Mesothelial cell of epicardium (in vitro differentiated cells): ENCODE measurements at regions not wholly inside any gene's neighbourhood (a gene's known extent, or its start where the extent isn't known, plus 50 kb on each side); places are given as distances from the start of the nearest gene placed in this dataset.

ENCODE experiments used
- DNase-seq, 2 experiments: peaks; one replicate each; pipeline ENCODE4 v3.0.0; 2021; ENCODE audit warnings: low spot score in 2 of 2; ENCODE audit not compliant: unreplicated experiment in 2 of 2
- H3K27ac Mint-ChIP-seq: 2 replicates; pipeline ENCODE4 v1.8.0; 2021; ENCODE audit warnings: mixed read lengths
- H3K27me3 Mint-ChIP-seq: 2 replicates; pipeline ENCODE4 v1.8.0; 2021; ENCODE audit warnings: low read depth, mixed read lengths
- H3K36me3 Mint-ChIP-seq: 2 replicates; pipeline ENCODE4 v1.8.0; 2021; ENCODE audit warnings: mixed read lengths
- H3K4me1 Mint-ChIP-seq: 2 replicates; pipeline ENCODE4 v1.8.0; 2021; ENCODE audit warnings: mixed read lengths
- H3K4me3 Mint-ChIP-seq: 2 replicates; pipeline ENCODE4 v1.8.0; 2021; ENCODE audit warnings: mild to moderate bottlenecking, moderate library complexity, mixed read lengths
- H3K9me3 Mint-ChIP-seq: 2 replicates; pipeline ENCODE4 v1.8.0; 2021; ENCODE audit warnings: mixed read lengths
- TF ChIP-seq, protein P1 (sequence below): fragments of 200-600 bp; sonication (generic); IDR thresholded peaks from one replicate; pipeline ENCODE4 v1.5.0; 2021; ENCODE audit warnings: antibody characterized with exemption; ENCODE audit not compliant: unreplicated experiment

DNA sequence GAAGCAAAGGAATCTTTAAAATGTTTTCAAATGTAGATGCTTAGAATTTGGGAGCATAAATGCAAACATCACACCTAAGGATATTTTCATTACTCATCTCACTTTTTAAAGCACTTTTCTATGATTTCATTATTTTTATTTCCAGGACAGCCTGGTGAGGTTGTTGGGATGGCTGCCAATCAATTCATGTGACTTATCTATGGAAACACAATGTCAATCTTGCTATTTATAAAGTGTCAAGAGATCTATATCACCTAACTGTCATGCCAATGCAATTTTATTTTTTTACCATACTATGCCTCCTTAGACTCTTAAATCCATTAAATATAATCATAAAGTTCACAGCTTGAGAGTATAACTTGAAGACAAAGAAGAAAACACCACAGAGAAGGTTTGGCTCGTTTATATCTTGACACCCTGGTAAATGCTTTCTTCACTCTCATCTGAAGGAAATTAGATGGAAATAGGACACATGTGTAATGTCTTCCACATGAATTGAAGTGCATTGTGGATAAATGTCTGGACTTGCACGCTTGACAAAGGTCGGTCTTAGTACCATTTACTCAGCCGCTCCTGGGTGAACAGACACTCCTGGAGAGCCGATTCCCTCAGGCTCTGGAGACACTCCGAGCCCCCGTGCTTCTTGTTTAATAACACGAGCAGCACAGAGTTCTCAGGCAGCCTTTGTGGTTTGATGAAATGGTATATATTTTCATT, 425.7 kb upstream of the FAT1 start:
- H3K27me3 Mint-ChIP-seq = peaks cover 7% of the 10 kb centered on the region
- TF ChIP-seq, protein P1, sequence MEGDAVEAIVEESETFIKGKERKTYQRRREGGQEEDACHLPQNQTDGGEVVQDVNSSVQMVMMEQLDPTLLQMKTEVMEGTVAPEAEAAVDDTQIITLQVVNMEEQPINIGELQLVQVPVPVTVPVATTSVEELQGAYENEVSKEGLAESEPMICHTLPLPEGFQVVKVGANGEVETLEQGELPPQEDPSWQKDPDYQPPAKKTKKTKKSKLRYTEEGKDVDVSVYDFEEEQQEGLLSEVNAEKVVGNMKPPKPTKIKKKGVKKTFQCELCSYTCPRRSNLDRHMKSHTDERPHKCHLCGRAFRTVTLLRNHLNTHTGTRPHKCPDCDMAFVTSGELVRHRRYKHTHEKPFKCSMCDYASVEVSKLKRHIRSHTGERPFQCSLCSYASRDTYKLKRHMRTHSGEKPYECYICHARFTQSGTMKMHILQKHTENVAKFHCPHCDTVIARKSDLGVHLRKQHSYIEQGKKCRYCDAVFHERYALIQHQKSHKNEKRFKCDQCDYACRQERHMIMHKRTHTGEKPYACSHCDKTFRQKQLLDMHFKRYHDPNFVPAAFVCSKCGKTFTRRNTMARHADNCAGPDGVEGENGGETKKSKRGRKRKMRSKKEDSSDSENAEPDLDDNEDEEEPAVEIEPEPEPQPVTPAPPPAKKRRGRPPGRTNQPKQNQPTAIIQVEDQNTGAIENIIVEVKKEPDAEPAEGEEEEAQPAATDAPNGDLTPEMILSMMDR = no peak

DNA sequence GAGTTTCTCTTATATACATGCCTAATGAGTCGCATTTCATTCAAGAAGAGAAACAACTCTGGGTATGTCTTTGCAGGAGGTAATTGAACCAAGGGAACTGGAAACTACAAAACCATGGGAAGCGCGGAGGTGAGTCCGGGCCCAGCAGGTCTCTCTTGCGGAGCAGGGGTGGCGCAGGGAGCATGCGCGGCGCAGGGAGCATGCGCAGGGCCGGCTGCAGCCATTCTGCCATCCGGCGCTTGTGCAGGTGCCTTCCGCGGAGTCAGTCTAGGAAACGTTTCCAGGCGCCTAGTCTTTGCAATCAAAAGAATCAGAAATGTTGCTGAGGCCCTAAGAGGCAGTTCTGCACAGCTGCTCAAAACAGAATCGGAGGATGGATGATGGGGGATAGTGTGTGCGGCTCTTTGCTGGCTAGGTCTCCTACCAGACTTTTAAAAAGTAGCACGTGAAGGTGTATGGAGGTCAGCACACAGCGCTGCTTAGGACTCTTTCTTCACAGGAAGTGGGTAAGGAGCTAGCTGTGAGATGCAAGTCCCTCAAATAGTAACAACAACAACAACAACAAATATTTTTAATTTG, 433.8 kb upstream of the FAT1 start:
- H3K4me3 Mint-ChIP-seq = no peak overlapping the region
- no peaks in the 10 kb centered on the region for H3K36me3 Mint-ChIP-seq
- H3K27ac Mint-ChIP-seq = no peak overlapping the region
- peaks cover 20% of the 10 kb centered on the region for H3K9me3 Mint-ChIP-seq
- TF ChIP-seq, protein P1 = no peak
- H3K27me3 Mint-ChIP-seq = no peaks in the 10 kb centered on the region
- DNase-seq = no peak
- H3K4me1 Mint-ChIP-seq = no peaks in the 10 kb centered on the region

More for the DNA sequence above, 425.7 kb upstream of the FAT1 start:
- Mint-ChIP-seq H3K9me3 (peaks cover 6% of the 10 kb centered on the region), H3K4me3 (no peak overlapping the region), H3K36me3 (no peaks in the 10 kb centered on the region), H3K27ac (no peak overlapping the region), H3K4me1 (peaks cover 7% of the 10 kb centered on the region)
- no peak for DNase-seq

DNA sequence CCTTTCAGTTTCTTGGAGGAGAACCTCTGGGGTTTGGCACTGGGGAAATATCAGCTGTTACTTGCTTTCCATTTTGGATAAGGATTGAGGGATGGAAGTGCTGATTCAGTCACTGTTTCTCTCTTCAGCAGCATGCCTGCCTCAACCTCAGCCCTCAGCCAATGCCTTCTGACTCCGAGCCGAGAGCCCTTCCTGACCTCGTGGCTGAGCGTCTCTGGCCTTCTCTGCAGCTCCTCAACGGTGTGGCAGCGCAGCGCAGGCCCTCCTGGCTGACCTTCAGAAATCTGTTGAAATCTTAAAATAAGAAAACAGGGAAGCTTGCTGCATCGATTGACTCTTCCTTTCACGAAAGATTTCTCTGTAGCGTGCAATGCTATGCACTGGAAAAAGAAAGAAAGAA, 434.3 kb upstream of the FAT1 start:
- Mint-ChIP-seq H3K9me3 (peaks cover 20% of the 10 kb centered on the region), H3K4me1 (no peaks in the 10 kb centered on the region), H3K4me3 (no peak overlapping the region), H3K36me3 (no peaks in the 10 kb centered on the region), H3K27ac (no peak overlapping the region), H3K27me3 (no peaks in the 10 kb centered on the region)
- DNase-seq = no peak
- TF ChIP-seq, protein P1 = no peak

DNA sequence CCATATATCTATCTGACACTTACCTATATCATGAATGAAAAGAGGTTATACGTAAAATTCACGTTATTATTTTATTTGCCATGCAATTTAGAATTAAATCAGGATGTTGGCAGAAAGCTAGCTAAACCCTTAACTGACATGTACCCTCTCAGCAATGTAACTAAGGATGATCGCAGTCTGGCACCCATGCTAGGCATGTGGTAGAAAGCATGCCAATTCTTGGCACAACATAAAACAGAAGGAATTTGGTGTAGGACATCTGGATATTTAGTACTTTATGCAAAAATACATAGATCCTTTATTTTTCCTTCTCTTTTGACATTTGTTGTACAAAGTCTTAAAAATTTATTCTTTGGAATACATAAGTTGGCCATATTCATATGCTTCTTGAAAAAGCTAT, 436.8 kb upstream of the FAT1 start:
- Mint-ChIP-seq H3K36me3 (no peaks in the 10 kb centered on the region), H3K4me3 (no peak overlapping the region), H3K27ac (no peak overlapping the region), H3K9me3 (peaks cover 16% of the 10 kb centered on the region), H3K27me3 (no peaks in the 10 kb centered on the region), H3K4me1 (no peaks in the 10 kb centered on the region)
- DNase-seq = no peak
- TF ChIP-seq, protein P1 = no peak

DNA sequence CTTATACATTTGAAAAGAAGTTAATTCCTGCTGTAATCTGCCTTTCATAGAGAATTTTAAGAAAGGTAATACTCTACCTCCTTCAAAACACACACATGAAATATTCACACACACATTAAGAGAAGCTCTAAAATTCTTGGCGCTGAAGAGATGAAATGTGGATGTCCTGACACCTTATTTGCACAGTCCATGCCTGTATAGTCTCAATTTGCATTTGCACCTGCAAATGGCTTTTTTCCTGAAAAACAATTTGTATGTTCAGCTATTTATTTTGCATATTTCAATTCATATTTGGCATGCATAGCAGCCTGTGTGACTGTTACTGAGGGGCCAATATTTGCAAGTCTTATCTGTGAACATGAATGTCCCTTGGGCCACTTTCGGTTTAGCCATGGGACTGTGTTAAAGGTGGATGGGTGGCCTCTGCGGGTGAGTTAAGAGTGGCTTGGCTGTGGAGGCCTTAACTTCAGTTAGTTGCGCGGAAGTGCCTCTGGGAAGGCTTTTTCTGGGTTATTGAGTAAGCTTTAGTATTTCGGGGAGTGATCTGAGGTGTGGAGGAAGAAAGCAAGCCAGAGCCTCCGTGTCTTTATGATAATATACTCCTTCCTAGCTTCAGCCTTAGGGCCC, 443.3 kb upstream of the FAT1 start:
- Mint-ChIP-seq H3K4me3 (no peak overlapping the region), H3K36me3 (no peaks in the 10 kb centered on the region), H3K4me1 (peaks cover 3% of the 10 kb centered on the region), H3K9me3 (no peaks in the 10 kb centered on the region), H3K27me3 (no peaks in the 10 kb centered on the region), H3K27ac (no peak overlapping the region)
- no peak for DNase-seq
- TF ChIP-seq, protein P1 = no peak
